ENCODE measurements at regions not wholly inside any gene's neighbourhood (a gene's known extent, or its start where the extent isn't known, plus 50 kb on each side); places are given as distances from the start of the nearest gene placed in this dataset.
"Not testable (repeated sequence)": the region's sequence is repeated elsewhere in the genome, so short reads cannot be mapped to it uniquely, and the experiment has no call there.

GRCh38 chr13:40344270-40345148, 321.9 kb downstream of the FOXO1 start:
- ATAC-seq: no peak

- no peak for ATAC-seq
Observed at GRCh38 chr13:40345149-40345514, 321.3 kb downstream of the FOXO1 start.

GRCh38 chr13:40345654-40346372, 320.6 kb downstream of the FOXO1 start:
- no peak for ATAC-seq

GRCh38 chr13:40346592-40346991, 319.8 kb downstream of the FOXO1 start:
- no peak for ATAC-seq

GRCh38 chr13:40348096-40348679, 318.3 kb downstream of the FOXO1 start:
- no peak for ATAC-seq

DNA sequence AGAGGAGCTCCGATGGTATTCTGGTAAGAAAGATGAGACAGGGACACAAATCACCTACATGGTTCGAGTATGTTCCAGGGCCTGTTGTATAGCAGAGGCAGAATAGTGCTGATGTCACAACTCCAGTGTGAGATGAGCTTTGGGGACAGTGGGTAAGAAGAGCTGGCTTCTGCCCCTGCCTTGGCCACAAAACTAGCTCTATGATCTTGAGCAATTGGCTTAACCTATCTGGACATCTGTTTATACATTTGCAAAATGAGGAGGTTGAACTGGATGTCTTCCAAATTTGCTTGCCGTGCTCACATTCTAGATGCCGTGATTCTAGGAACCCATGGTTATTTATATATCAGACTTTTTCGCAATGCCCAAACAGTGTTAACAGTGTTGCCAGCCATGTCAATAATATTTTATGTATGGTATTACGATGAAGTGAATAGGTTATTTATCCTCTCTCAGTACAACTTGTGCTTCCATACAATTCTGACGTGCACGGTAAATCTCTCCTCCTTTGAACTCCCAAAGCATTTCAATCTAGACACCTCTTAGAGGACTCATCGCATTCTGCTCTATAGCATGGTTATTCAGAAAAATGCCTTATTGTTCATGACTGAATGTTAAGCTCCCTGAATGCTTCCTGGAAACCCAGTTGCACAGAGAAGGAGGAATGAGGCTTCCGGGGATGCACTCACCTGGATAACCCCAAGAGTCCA, 316.0 kb downstream of the FOXO1 start:
- ATAC-seq: no peak

DNA sequence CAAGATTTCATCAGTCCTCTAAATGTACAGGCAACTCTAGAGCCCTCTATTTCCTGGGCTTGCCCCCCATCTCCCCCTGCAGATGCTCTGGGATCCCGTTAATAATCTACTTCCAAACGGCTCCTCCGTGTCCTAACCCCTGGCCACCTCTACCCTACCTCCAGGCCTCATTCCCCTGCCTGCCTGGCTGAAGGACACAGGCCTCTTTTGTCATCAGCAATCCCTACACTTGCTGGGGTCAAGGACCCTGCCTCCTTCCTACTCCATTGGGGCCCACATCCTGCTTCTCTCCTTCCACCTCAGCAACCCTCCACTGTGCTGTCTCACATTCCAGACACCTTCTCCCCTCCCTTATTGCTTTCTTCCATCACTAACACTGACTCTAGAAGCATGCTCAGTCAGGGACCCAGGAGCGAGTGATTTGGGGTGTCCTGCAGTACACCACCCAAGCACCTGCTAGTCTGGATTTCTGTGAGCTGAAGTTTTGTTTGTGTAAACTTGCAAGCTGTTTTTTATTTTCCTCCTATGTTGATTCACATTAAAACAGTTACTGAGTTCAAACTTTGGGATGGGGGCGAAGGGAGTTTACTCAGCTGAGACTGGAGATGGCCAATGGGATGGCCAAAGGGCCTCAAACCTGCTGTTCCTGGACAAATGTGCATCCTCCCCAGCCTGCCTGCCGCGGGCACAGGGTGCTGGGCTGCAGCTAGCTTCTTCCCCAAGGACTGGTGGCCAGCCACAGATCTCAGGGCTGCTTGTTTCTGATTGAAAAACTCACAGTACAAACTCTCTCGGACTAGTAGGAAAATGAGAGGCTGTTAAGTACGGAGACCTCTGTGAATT, 314.7 kb downstream of the FOXO1 start:
- ATAC-seq: no peak

- peak; percentile 13 for ATAC-seq
Observed at GRCh38 chr13:40352380-40352778, 314.1 kb downstream of the FOXO1 start.

- no peak for ATAC-seq
Observed at GRCh38 chr13:40352802-40353562, 313.5 kb downstream of the FOXO1 start.

- peak; percentile 46 for ATAC-seq
Observed at GRCh38 chr13:40355126-40355724, 311.2 kb downstream of the FOXO1 start.

GRCh38 chr13:40356011-40356410, 310.4 kb downstream of the FOXO1 start:
- no peak for ATAC-seq

DNA sequence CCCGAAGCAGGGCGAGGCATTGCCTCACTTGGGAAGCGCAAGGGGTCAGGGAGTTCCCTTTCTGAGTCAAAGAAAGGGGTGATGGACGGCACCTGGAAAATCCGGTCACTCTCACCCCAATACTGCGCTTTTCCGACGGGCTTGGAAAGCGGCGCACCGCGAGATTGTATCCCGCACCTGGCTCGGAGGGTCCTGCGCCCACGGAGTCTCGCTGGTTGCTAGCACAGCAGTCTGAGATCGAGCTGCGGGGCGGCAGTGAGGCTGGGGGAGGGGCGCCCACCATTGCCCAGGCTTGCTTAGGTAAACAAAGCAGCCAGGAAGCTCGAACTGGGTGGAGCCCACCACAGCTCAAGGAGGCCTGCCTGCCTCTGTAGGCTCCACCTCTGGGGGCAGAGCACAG, 310.0 kb downstream of the FOXO1 start:
- ATAC-seq: not testable (repeated sequence)

- ATAC-seq: no peak
Observed at GRCh38 chr13:40362502-40362901, 303.9 kb downstream of the FOXO1 start.

DNA sequence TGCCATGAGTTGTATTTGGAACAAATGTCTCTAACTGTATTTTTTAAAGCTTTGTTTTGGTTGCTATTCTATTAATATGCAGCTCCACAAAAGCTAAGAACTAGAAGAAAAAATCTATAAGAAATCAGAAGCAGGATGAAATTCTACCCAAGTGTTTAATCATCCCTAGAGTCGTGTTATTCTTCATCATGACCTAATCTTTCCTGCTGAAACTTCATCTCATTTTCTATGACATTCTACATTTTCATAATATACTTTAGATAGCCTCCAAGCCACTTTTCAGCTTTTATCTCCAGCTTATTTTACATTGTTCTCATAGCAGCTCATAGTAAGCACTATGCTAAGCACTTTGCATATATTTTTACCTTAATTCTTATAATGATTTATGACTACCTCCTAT, 302.8 kb downstream of the FOXO1 start:
- ATAC-seq: no peak

DNA sequence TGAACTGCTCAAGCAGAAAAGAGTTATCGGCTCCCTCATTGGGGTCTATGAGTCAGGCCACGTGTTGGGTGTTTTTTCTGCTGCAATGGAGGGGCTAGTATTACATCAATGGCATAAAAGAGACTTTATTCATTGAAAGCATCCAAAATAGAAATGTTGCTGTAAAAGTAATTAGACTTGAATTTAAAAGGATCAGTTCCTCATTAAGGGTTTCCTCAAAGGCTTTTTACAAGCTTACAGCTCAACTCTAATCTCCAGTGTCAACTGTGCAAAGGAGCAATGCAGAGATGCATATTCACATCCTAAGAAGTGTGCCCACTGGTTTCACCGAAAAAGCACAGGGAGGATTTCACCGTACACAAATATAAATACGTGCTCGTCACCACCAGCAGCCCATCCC, 300.3 kb downstream of the FOXO1 start:
- ATAC-seq: no peak

GRCh38 chr13:40368127-40368891, 298.1 kb downstream of the FOXO1 start:
- no peak for ATAC-seq

- ATAC-seq: no peak
Observed at GRCh38 chr13:40370661-40371060, 295.8 kb downstream of the FOXO1 start.

GRCh38 chr13:40371531-40372125, 294.8 kb downstream of the FOXO1 start:
- ATAC-seq: no peak

DNA sequence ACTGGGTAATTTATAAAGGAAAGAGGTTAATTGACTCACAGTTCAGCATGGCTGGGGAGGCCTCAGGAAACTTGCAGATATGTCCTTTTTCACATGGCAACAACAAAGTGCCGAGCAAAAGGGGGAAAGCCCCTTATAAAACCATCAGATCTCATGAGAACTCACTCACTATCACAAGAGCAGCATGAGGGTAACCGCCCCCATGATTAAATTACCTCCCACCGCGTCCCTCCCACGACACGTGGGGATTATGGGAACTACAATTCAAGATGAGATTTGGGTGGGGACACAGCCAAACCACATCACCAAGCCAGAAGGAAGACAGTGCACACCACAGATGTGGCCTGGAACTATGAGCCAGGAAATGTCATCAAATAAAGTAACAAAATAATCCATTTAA, 292.8 kb downstream of the FOXO1 start:
- ATAC-seq: not testable (repeated sequence)

Data from esophagus mucosa (tissue), 1 donor.